22Rv1 (cell line): ENCODE measurements at regions not wholly inside any gene's neighbourhood (a gene's known extent, or its start where the extent isn't known, plus 50 kb on each side); places are given as distances from the start of the nearest gene placed in this dataset.

Experiments used
- H3K27ac ChIP-seq: fragments of 450-650 bp; 2 replicates; pipeline ENCODE4 v1.5.1; 2017
- CTCF ChIP-seq: fragments of 450-650 bp; IDR thresholded peaks from 2 replicates; pipeline ENCODE4 v1.5.1; 2017; ENCODE audit warnings: mild to moderate bottlenecking
- ZFX ChIP-seq: fragments of 450-650 bp; IDR thresholded peaks from 2 replicates; pipeline ENCODE4 v1.6.1; 2017; ENCODE audit warnings: antibody characterized with exemption, borderline replicate concordance

GRCh38 chr2:8148260-8149006, 533.4 kb upstream of the ID2 start:
- TF ChIP-seq ZFX: no peak
- no peak for TF ChIP-seq CTCF
- H3K27ac ChIP-seq: no peak overlapping the region

- H3K27ac ChIP-seq: no peak overlapping the region
- TF ChIP-seq CTCF: no peak
- TF ChIP-seq ZFX: no peak
Observed at GRCh38 chr2:8149007-8149405, 532.9 kb upstream of the ID2 start.

- TF ChIP-seq CTCF (no peak), ZFX (no peak)
- H3K27ac ChIP-seq: no peak overlapping the region
Observed at GRCh38 chr2:8149985-8150539, 531.8 kb upstream of the ID2 start.

- no peak overlapping the region for H3K27ac ChIP-seq
- TF ChIP-seq CTCF (no peak), ZFX (no peak)
Observed at GRCh38 chr2:8151888-8152287, 530.0 kb upstream of the ID2 start.

- no peak overlapping the region for H3K27ac ChIP-seq
- TF ChIP-seq ZFX: no peak
- no peak for TF ChIP-seq CTCF
Observed at GRCh38 chr2:8152392-8153257, 529.2 kb upstream of the ID2 start.

GRCh38 chr2:8153258-8153718, 528.6 kb upstream of the ID2 start:
- no peak overlapping the region for H3K27ac ChIP-seq
- TF ChIP-seq ZFX (no peak), CTCF (no peak)
